ENCODE measurements at regions not wholly inside any gene's neighbourhood (a gene's known extent, or its start where the extent isn't known, plus 50 kb on each side); places are given as distances from the start of the nearest gene placed in this dataset.

GRCh38 chr1:34441259-34442069 is 264.8 kb downstream of the C1orf94 start:
- no peak for TF ChIP-seq POLR2AphosphoS5 (IDR thresholded peaks at IDR 0.05; ENCODE audit: low read depth, low read length)
- TF ChIP-seq FOXP2 (optimal IDR thresholded peaks at IDR 0.05; ENCODE audit: borderline replicate concordance, extremely low read depth, extremely low read length, insufficient read depth) = no peak

Data from PFSK-1 (cell line).